Epithelial cell of esophagus (primary cell): ENCODE measurements at regions not wholly inside any gene's neighbourhood (a gene's known extent, or its start where the extent isn't known, plus 50 kb on each side); places are given as distances from the start of the nearest gene placed in this dataset.

ENCODE experiments used
- DNase-seq: peaks from one replicate; pipeline ENCODE4 v3.0.0; 2010; ENCODE audit warnings: low read depth
- H3K4me3 ChIP-seq: 2 replicates; pipeline ENCODE4 v1.5.1; 2011; ENCODE audit warnings: mild to moderate bottlenecking, low read length, control low read depth
- TF ChIP-seq, protein P1 (sequence below): IDR thresholded peaks from 2 replicates; pipeline ENCODE4 v1.5.1; 2011; ENCODE audit warnings: low read depth, mild to moderate bottlenecking, low read length, control low read depth, inconsistent platforms; ENCODE audit not compliant: insufficient read depth; ENCODE audit errors: missing control alignments

DNA sequence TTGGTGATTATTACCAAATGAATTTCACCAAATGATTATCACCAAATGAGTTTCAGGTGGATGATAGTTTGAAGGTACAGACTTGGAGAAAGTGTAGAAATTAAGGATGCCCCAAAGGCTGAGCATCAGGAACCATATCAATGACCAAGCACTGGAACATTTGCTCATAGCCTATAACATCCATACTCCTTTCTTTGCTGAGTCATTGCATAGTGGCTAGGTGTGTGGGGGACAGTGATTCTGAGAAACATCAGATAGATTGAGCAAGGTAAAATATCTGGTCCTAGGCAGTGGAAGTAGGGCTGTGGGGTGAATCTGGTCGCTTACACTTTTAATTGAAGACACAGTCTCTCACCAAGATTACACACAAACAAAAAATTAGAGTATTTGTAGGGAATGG lies 1362.5 kb upstream of the PABPC4L start:
- H3K4me3 ChIP-seq: no peak overlapping the region
- no peak for DNase-seq
- TF ChIP-seq, protein P1, sequence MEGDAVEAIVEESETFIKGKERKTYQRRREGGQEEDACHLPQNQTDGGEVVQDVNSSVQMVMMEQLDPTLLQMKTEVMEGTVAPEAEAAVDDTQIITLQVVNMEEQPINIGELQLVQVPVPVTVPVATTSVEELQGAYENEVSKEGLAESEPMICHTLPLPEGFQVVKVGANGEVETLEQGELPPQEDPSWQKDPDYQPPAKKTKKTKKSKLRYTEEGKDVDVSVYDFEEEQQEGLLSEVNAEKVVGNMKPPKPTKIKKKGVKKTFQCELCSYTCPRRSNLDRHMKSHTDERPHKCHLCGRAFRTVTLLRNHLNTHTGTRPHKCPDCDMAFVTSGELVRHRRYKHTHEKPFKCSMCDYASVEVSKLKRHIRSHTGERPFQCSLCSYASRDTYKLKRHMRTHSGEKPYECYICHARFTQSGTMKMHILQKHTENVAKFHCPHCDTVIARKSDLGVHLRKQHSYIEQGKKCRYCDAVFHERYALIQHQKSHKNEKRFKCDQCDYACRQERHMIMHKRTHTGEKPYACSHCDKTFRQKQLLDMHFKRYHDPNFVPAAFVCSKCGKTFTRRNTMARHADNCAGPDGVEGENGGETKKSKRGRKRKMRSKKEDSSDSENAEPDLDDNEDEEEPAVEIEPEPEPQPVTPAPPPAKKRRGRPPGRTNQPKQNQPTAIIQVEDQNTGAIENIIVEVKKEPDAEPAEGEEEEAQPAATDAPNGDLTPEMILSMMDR: no peak

DNA sequence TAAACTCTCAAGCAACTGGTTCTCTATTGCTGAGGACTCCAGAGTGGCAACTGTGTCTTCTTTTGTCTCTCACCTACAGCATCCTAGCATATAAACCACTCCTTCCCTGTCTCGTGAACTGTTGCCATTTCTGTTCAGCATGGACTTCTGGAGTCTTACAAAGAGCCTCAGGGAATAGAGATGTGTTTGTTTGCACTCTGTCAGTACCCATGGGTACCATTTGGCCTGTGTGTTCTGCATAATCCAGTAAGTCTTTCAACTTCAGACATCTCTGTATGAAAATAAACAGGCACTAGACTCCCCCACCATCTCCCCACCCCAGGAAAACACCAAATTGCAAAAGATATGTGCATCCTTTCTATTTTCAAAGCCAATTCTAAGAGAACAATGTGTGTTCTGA lies 1351.6 kb upstream of the PABPC4L start:
- TF ChIP-seq, protein P1: no peak
- no peak for DNase-seq
- no peak overlapping the region for H3K4me3 ChIP-seq

GRCh38 chr4:135552131-135552530 lies 1350.5 kb upstream of the PABPC4L start:
- peak; percentile 40 for DNase-seq
- TF ChIP-seq, protein P1: no peak
- no peak overlapping the region for H3K4me3 ChIP-seq

GRCh38 chr4:135548711-135549110 lies 1347.1 kb upstream of the PABPC4L start:
- TF ChIP-seq, protein P1: no peak
- no peak overlapping the region for H3K4me3 ChIP-seq
- DNase-seq: no peak

GRCh38 chr4:135545616-135546317 lies 1344.2 kb upstream of the PABPC4L start:
- no peak for DNase-seq
- TF ChIP-seq, protein P1: no peak
- H3K4me3 ChIP-seq: no peak overlapping the region

- TF ChIP-seq, protein P1: no peak
- DNase-seq: no peak
- no peak overlapping the region for H3K4me3 ChIP-seq
These were observed 1337.1 kb upstream of the PABPC4L start for GRCh38 chr4:135538698-135539097.

- TF ChIP-seq, protein P1: no peak
- no peak for DNase-seq
- H3K4me3 ChIP-seq: no peak overlapping the region
These were observed 1331.5 kb upstream of the PABPC4L start for GRCh38 chr4:135533053-135533452.
